ENCODE measurements at regions not wholly inside any gene's neighbourhood (a gene's known extent, or its start where the extent isn't known, plus 50 kb on each side); places are given as distances from the start of the nearest gene placed in this dataset.

- H3K4me3 ChIP-seq (ENCODE audit: insufficient read depth, low read depth, low read length) = no peak overlapping the region
- no peak overlapping the region for H3K4me2 ChIP-seq (ENCODE audit: low read depth, low read length)
- H3K9me3 ChIP-seq (ENCODE audit: control insufficient read depth, insufficient read depth, low read length) = peaks cover 28% of the 10 kb centered on the region
- TF ChIP-seq RAD21 (IDR thresholded peaks at IDR 0.05; ENCODE audit: low read length) = no peak
- TF ChIP-seq RFX5 (IDR thresholded peaks at IDR 0.05; ENCODE audit: low read depth, low read length) = no peak
- TF ChIP-seq SMC3 (IDR thresholded peaks at IDR 0.05; ENCODE audit: low read depth, low read length) = no peak
- no peak for TF ChIP-seq RCOR1 (IDR thresholded peaks at IDR 0.05; ENCODE audit: insufficient replicate concordance, low read length)
- TF ChIP-seq, protein P1, sequence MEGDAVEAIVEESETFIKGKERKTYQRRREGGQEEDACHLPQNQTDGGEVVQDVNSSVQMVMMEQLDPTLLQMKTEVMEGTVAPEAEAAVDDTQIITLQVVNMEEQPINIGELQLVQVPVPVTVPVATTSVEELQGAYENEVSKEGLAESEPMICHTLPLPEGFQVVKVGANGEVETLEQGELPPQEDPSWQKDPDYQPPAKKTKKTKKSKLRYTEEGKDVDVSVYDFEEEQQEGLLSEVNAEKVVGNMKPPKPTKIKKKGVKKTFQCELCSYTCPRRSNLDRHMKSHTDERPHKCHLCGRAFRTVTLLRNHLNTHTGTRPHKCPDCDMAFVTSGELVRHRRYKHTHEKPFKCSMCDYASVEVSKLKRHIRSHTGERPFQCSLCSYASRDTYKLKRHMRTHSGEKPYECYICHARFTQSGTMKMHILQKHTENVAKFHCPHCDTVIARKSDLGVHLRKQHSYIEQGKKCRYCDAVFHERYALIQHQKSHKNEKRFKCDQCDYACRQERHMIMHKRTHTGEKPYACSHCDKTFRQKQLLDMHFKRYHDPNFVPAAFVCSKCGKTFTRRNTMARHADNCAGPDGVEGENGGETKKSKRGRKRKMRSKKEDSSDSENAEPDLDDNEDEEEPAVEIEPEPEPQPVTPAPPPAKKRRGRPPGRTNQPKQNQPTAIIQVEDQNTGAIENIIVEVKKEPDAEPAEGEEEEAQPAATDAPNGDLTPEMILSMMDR (conservative IDR thresholded peaks at IDR 0.05; ENCODE audit: low read depth, low read length) = no peak
- TF ChIP-seq CHD1 (IDR thresholded peaks at IDR 0.05; ENCODE audit: low read depth, low read length) = no peak
- TF ChIP-seq MXI1 (IDR thresholded peaks at IDR 0.05; ENCODE audit: borderline replicate concordance, low read depth, low read length) = no peak
- ATAC-seq (ENCODE audit: low read depth) = no peak
- H3K4me1 ChIP-seq (ENCODE audit: control insufficient read depth, insufficient read depth, low read length) = no peaks in the 10 kb centered on the region
- POLR2A ChIA-PET (ENCODE audit: unreplicated experiment) = no interaction called here
- no peak overlapping the region for H3K9ac ChIP-seq (ENCODE audit: low read depth, low read length)
- H2BK5ac ChIP-seq (ENCODE audit: low read depth, low read length, poor library complexity, severe bottlenecking) = no peak overlapping the region
- no peak overlapping the region for H2AK9ac ChIP-seq (replicated peaks; ENCODE audit: low read depth, low read length, poor library complexity)
- H4K5ac ChIP-seq (ENCODE audit: low read depth, low read length) = no peak overlapping the region
- no peak overlapping the region for H2AFZ ChIP-seq (replicated peaks; ENCODE audit: low read length, poor library complexity)
- no peak overlapping the region for H4K91ac ChIP-seq (ENCODE audit: insufficient read depth, low read depth, low read length)
- H3K14ac ChIP-seq (replicated peaks; ENCODE audit: low read depth, low read length) = no peak overlapping the region
- no peaks in the 10 kb centered on the region for H3K79me1 ChIP-seq (ENCODE audit: low read depth in 1 of 2, low read length in 2 of 2)
- no peaks in the 10 kb centered on the region for H3K27me3 ChIP-seq (ENCODE audit: control insufficient read depth, insufficient read depth, low read length)
- no peaks in the 10 kb centered on the region for H3K9me1 ChIP-seq (ENCODE audit: insufficient read depth, low read length)
- no peak for DNase-seq
- no peak overlapping the region for H3K56ac ChIP-seq (ENCODE audit: extremely low read depth, insufficient read depth, low read length)
- no peak overlapping the region for H2BK120ac ChIP-seq (ENCODE audit: low read depth, low read length)
- no peak overlapping the region for H3K27ac ChIP-seq (ENCODE audit: insufficient read depth, low read length)
- intact Hi-C loops (cut with micrococcal nuclease) (no loop called here), dilution Hi-C loops (cut with HindIII; ENCODE audit: low sequenced_read_pairs, unreplicated experiment) (no loop called here), in situ Hi-C loops (cut with MboI; ENCODE audit: low sequenced_read_pairs) (no loop called here)
- CTCF ChIA-PET = no interaction called here
- H4K8ac ChIP-seq (ENCODE audit: low read depth in 2 of 2, low read length in 2 of 2) = no peak overlapping the region
- WGBS, 2 experiments (ENCODE audit: extremely low coverage in 2 of 2, insufficient read length in 1 of 2) = no CpG with 5 or more reads among the region's 4 CpGs
- no TSS peak for BruUV-seq (replicated peaks)
- no peak overlapping the region for H2BK15ac ChIP-seq (ENCODE audit: low read depth, low read length)
- H3K18ac ChIP-seq (ENCODE audit: low read depth, low read length) = no peak overlapping the region
- no peak overlapping the region for H2AK5ac ChIP-seq (ENCODE audit: low read depth, low read length)
- H3K23ac ChIP-seq (ENCODE audit: low read depth, low read length) = no peak overlapping the region
- no peak overlapping the region for H3K4ac ChIP-seq (ENCODE audit: low read depth, low read length)
- H4K20me1 ChIP-seq (ENCODE audit: insufficient read depth, low read length) = no peaks in the 10 kb centered on the region
- H2BK20ac ChIP-seq (ENCODE audit: low read depth, low read length) = no peak overlapping the region
- no peaks in the 10 kb centered on the region for H3K36me3 ChIP-seq (ENCODE audit: control insufficient read depth, insufficient read depth, low read length)
Measured at GRCh38 chr13:103133556-103133955, 67.3 kb upstream of the SLC10A2 start.

Measured in IMR-90 (cell line).